GM18511 (cell line): ENCODE measurements at regions not wholly inside any gene's neighbourhood (a gene's known extent, or its start where the extent isn't known, plus 50 kb on each side); places are given as distances from the start of the nearest gene placed in this dataset.

Experiments
- ATAC-seq: cut with Tn5 transposase; IDR thresholded peaks from one replicate; pipeline ENCODE4 v1.9.1; 2021; ENCODE audit warnings: mild to moderate bottlenecking, moderate library complexity; ENCODE audit not compliant: unreplicated experiment

GRCh38 chr10:4503076-4503475 lies 322.9 kb upstream of the AKR1E2 start:
- no peak for ATAC-seq

- no peak for ATAC-seq
These were observed 324.7 kb upstream of the AKR1E2 start for GRCh38 chr10:4501306-4501705.

- ATAC-seq = no peak
These were observed 327.2 kb upstream of the AKR1E2 start for GRCh38 chr10:4498711-4499251.

GRCh38 chr10:4494551-4494950 lies 331.5 kb upstream of the AKR1E2 start:
- no peak for ATAC-seq

- ATAC-seq = no peak
These were observed 333.8 kb upstream of the AKR1E2 start for GRCh38 chr10:4492202-4492601.

- ATAC-seq = no peak
These were observed 337.1 kb upstream of the AKR1E2 start for GRCh38 chr10:4488904-4489303.

GRCh38 chr10:4485636-4486035 lies 340.4 kb upstream of the AKR1E2 start:
- no peak for ATAC-seq

GRCh38 chr10:4483811-4484210 lies 342.2 kb upstream of the AKR1E2 start:
- ATAC-seq = no peak

GRCh38 chr10:4482659-4483058 lies 343.3 kb upstream of the AKR1E2 start:
- no peak for ATAC-seq

GRCh38 chr10:4481192-4481591 lies 344.8 kb upstream of the AKR1E2 start:
- ATAC-seq = no peak

- ATAC-seq = no peak
These were observed 346.7 kb upstream of the AKR1E2 start for GRCh38 chr10:4479342-4479741.

GRCh38 chr10:4477664-4478063 lies 348.3 kb upstream of the AKR1E2 start:
- no peak for ATAC-seq

GRCh38 chr10:4475827-4476490 lies 350.0 kb upstream of the AKR1E2 start:
- ATAC-seq = no peak

GRCh38 chr10:4474829-4475228 lies 351.2 kb upstream of the AKR1E2 start:
- no peak for ATAC-seq

GRCh38 chr10:4473977-4474376 lies 352.0 kb upstream of the AKR1E2 start:
- ATAC-seq = no peak

- ATAC-seq = no peak
These were observed 353.7 kb upstream of the AKR1E2 start for GRCh38 chr10:4472190-4472904.

- ATAC-seq = no peak
These were observed 355.7 kb upstream of the AKR1E2 start for GRCh38 chr10:4470231-4470835.

- no peak for ATAC-seq
These were observed 358.5 kb upstream of the AKR1E2 start for GRCh38 chr10:4467481-4467880.

- no peak for ATAC-seq
These were observed 365.7 kb upstream of the AKR1E2 start for GRCh38 chr10:4460267-4460666.

GRCh38 chr10:4459531-4459930 lies 366.5 kb upstream of the AKR1E2 start:
- ATAC-seq = no peak

GRCh38 chr10:4457597-4457996 lies 368.4 kb upstream of the AKR1E2 start:
- ATAC-seq = no peak

- ATAC-seq = no peak
These were observed 369.2 kb upstream of the AKR1E2 start for GRCh38 chr10:4456776-4457175.
